ENCODE measurements at regions not wholly inside any gene's neighbourhood (a gene's known extent, or its start where the extent isn't known, plus 50 kb on each side); places are given as distances from the start of the nearest gene placed in this dataset.
A peak's percentile ranks its signal among the peaks of the same experiment; 100 is the strongest.

DNA sequence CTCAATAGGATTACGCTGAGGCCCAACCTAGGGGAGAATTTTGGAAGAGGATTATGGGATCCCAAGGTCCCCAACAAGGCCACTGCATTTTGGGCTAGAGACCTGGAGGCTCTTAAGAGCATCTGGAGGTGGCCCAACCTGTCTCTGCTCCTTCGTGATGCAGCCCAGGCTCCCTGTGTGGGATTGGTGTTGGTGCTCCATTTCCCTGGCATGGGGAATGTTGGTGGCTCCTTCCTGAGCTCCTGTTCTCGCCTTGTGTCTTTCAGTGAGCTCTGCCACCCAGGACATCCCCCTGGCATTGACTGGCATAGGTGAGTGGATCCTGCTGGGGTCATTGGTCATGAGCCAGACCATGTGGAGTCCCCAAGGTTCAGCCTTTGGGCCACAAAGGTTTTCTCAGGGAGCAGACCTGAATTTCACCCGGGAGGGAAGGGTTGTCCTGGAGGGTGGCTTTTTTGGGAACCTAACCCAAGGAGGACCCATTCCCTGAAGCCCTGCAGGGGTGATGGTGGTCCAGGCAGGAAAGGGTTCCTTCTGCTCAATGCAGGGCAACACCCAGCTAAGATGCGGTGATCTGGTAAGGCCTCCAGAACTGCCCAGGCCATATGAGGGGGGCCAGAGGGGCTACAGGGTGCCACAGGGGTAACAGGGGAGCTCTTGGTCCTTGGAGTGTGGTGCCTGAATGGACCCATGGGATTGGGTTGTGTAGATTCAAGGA is 202.5 kb downstream of the UBE3A start:
- Mint-ChIP-seq H3K36me3 (no peaks in the 10 kb centered on the region), H3K4me3 (no peak overlapping the region), H3K27ac (no peak overlapping the region), H3K4me1 (no peaks in the 10 kb centered on the region), H3K27me3 (no peaks in the 10 kb centered on the region), H3K9me3 (peaks cover 0 to 8% (median 0%) of the 10 kb centered on the region in 3 donors)
- ATAC-seq (replicated peaks in 1 of 4) (no peak), DNase-seq (no peak)
- Histone ChIP-seq H3K36me3 (ENCODE audit: control insufficient read depth in 2 of 2, extremely low read depth in 1 of 2, insufficient read depth in 1 of 2, low read length in 1 of 2) (no peaks in the 10 kb centered on the region), H3K9me3 (no peaks in the 10 kb centered on the region), H3K4me3 (ENCODE audit: control insufficient read depth in 1 of 2, extremely low read depth in 1 of 2, low read length in 1 of 2) (no peak overlapping the region), H3K4me1 (ENCODE audit: control insufficient read depth in 1 of 2, extremely low read depth in 1 of 2, insufficient read depth in 2 of 2, low read length in 2 of 2) (no peaks in the 10 kb centered on the region), H3K27me3 (replicated peaks in 1 of 2; ENCODE audit: control insufficient read depth in 2 of 2, extremely low read depth in 1 of 2, insufficient read depth in 2 of 2, low read length in 1 of 2) (peaks cover 0 to 5% of the 10 kb centered on the region in 2 experiments), H3K27ac (ENCODE audit: low read length) (no peak overlapping the region)
- ChIA-PET CTCF (no interaction called here), POLR2A (no interaction called here)
- WGBS (ENCODE audit: insufficient coverage), result 85% methylated on average over 2 of the region's 5 CpGs

GRCh38 chr15:25236861-25237155 is 202.0 kb downstream of the UBE3A start:
- H3K27ac ChIP-seq (ENCODE audit: low read length), result no peak overlapping the region
- ChIA-PET CTCF (no interaction called here), POLR2A (no interaction called here)
- Mint-ChIP-seq H3K4me1 (no peaks in the 10 kb centered on the region), H3K27ac (no peak overlapping the region), H3K36me3 (no peaks in the 10 kb centered on the region), H3K9me3 (peaks cover 0 to 8% (median 0%) of the 10 kb centered on the region in 3 donors), H3K4me3 (no peak overlapping the region), H3K27me3 (no peaks in the 10 kb centered on the region)
- ATAC-seq (replicated peaks in 1 of 4) (no peak), DNase-seq (no peak)
- no peaks in the 10 kb centered on the region for H3K9me3 ChIP-seq
- peaks cover 0 to 5% of the 10 kb centered on the region in 2 experiments for H3K27me3 ChIP-seq (replicated peaks in 1 of 2; ENCODE audit: control insufficient read depth in 2 of 2, extremely low read depth in 1 of 2, insufficient read depth in 2 of 2, low read length in 1 of 2)
- WGBS (ENCODE audit: insufficient coverage), result 78% methylated on average over 3 of the region's 3 CpGs
- no peaks in the 10 kb centered on the region for H3K4me1 ChIP-seq (ENCODE audit: control insufficient read depth in 1 of 2, extremely low read depth in 1 of 2, insufficient read depth in 2 of 2, low read length in 2 of 2)
- no peak overlapping the region for H3K4me3 ChIP-seq (ENCODE audit: control insufficient read depth in 1 of 2, extremely low read depth in 1 of 2, low read length in 1 of 2)
- H3K36me3 ChIP-seq (ENCODE audit: control insufficient read depth in 2 of 2, extremely low read depth in 1 of 2, insufficient read depth in 1 of 2, low read length in 1 of 2), result no peaks in the 10 kb centered on the region

GRCh38 chr15:25237291-25237978 is 201.4 kb downstream of the UBE3A start:
- Histone ChIP-seq H3K9me3 (no peaks in the 10 kb centered on the region), H3K27ac (ENCODE audit: low read length) (no peak overlapping the region), H3K4me3 (ENCODE audit: control insufficient read depth in 1 of 2, extremely low read depth in 1 of 2, low read length in 1 of 2) (no peak overlapping the region), H3K36me3 (ENCODE audit: control insufficient read depth in 2 of 2, extremely low read depth in 1 of 2, insufficient read depth in 1 of 2, low read length in 1 of 2) (no peaks in the 10 kb centered on the region), H3K27me3 (replicated peaks in 1 of 2; ENCODE audit: control insufficient read depth in 2 of 2, extremely low read depth in 1 of 2, insufficient read depth in 2 of 2, low read length in 1 of 2) (peaks cover 0 to 5% of the 10 kb centered on the region in 2 experiments), H3K4me1 (ENCODE audit: control insufficient read depth in 1 of 2, extremely low read depth in 1 of 2, insufficient read depth in 2 of 2, low read length in 2 of 2) (no peaks in the 10 kb centered on the region)
- DNase-seq (no peak), ATAC-seq (replicated peaks in 1 of 4) (no peak)
- ChIA-PET POLR2A (no interaction called here), CTCF (no interaction called here)
- WGBS (ENCODE audit: insufficient coverage), result 84% methylated on average over 14 of the region's 14 CpGs
- Mint-ChIP-seq H3K36me3 (no peaks in the 10 kb centered on the region), H3K4me1 (no peaks in the 10 kb centered on the region), H3K9me3 (peaks cover 0 to 8% (median 0%) of the 10 kb centered on the region in 3 donors), H3K27ac (no peak overlapping the region), H3K4me3 (no peak overlapping the region), H3K27me3 (no peaks in the 10 kb centered on the region)

- H3K27ac ChIP-seq (ENCODE audit: low read length), result no peak overlapping the region
- H3K4me1 ChIP-seq (ENCODE audit: control insufficient read depth in 1 of 2, extremely low read depth in 1 of 2, insufficient read depth in 2 of 2, low read length in 2 of 2), result no peaks in the 10 kb centered on the region
- no peak for ATAC-seq (replicated peaks in 1 of 4)
- Mint-ChIP-seq H3K27me3 (no peaks in the 10 kb centered on the region), H3K9me3 (peaks cover 0 to 8% (median 0%) of the 10 kb centered on the region in 3 donors), H3K27ac (no peak overlapping the region), H3K4me3 (no peak overlapping the region), H3K36me3 (no peaks in the 10 kb centered on the region), H3K4me1 (no peaks in the 10 kb centered on the region)
- WGBS (ENCODE audit: insufficient coverage), result 91% methylated on average over 11 of the region's 11 CpGs
- peaks cover 0 to 5% of the 10 kb centered on the region in 2 experiments for H3K27me3 ChIP-seq (replicated peaks in 1 of 2; ENCODE audit: control insufficient read depth in 2 of 2, extremely low read depth in 1 of 2, insufficient read depth in 2 of 2, low read length in 1 of 2)
- peak in 1 of 35 experiments; percentile 1 for DNase-seq
- ChIA-PET CTCF (no interaction called here), POLR2A (no interaction called here)
- no peaks in the 10 kb centered on the region for H3K36me3 ChIP-seq (ENCODE audit: control insufficient read depth in 2 of 2, extremely low read depth in 1 of 2, insufficient read depth in 1 of 2, low read length in 1 of 2)
- no peak overlapping the region for H3K4me3 ChIP-seq (ENCODE audit: control insufficient read depth in 1 of 2, extremely low read depth in 1 of 2, low read length in 1 of 2)
- no peaks in the 10 kb centered on the region for H3K9me3 ChIP-seq
These were observed 200.7 kb downstream of the UBE3A start for GRCh38 chr15:25238126-25238525.

GRCh38 chr15:25238716-25239470 is 199.9 kb downstream of the UBE3A start:
- Mint-ChIP-seq H3K9me3 (peaks cover 0 to 8% (median 0%) of the 10 kb centered on the region in 3 donors), H3K27ac (no peak overlapping the region), H3K4me3 (no peak overlapping the region), H3K36me3 (no peaks in the 10 kb centered on the region), H3K27me3 (no peaks in the 10 kb centered on the region), H3K4me1 (no peaks in the 10 kb centered on the region)
- DNase-seq, result peak in 1 of 35 experiments; percentile 1
- WGBS (ENCODE audit: insufficient coverage), result 90% methylated on average over 5 of the region's 8 CpGs
- no peaks in the 10 kb centered on the region for H3K4me1 ChIP-seq (ENCODE audit: control insufficient read depth in 1 of 2, extremely low read depth in 1 of 2, insufficient read depth in 2 of 2, low read length in 2 of 2)
- ATAC-seq (replicated peaks in 1 of 4), result no peak
- H3K4me3 ChIP-seq (ENCODE audit: control insufficient read depth in 1 of 2, extremely low read depth in 1 of 2, low read length in 1 of 2), result no peak overlapping the region
- POLR2A ChIA-PET, result no interaction called here
- CTCF ChIA-PET, result no interaction called here
- no peaks in the 10 kb centered on the region for H3K9me3 ChIP-seq
- H3K36me3 ChIP-seq (ENCODE audit: control insufficient read depth in 2 of 2, extremely low read depth in 1 of 2, insufficient read depth in 1 of 2, low read length in 1 of 2), result no peaks in the 10 kb centered on the region
- no peak overlapping the region for H3K27ac ChIP-seq (ENCODE audit: low read length)
- H3K27me3 ChIP-seq (replicated peaks in 1 of 2; ENCODE audit: control insufficient read depth in 2 of 2, extremely low read depth in 1 of 2, insufficient read depth in 2 of 2, low read length in 1 of 2), result peaks cover 0 to 5% of the 10 kb centered on the region in 2 experiments

DNA sequence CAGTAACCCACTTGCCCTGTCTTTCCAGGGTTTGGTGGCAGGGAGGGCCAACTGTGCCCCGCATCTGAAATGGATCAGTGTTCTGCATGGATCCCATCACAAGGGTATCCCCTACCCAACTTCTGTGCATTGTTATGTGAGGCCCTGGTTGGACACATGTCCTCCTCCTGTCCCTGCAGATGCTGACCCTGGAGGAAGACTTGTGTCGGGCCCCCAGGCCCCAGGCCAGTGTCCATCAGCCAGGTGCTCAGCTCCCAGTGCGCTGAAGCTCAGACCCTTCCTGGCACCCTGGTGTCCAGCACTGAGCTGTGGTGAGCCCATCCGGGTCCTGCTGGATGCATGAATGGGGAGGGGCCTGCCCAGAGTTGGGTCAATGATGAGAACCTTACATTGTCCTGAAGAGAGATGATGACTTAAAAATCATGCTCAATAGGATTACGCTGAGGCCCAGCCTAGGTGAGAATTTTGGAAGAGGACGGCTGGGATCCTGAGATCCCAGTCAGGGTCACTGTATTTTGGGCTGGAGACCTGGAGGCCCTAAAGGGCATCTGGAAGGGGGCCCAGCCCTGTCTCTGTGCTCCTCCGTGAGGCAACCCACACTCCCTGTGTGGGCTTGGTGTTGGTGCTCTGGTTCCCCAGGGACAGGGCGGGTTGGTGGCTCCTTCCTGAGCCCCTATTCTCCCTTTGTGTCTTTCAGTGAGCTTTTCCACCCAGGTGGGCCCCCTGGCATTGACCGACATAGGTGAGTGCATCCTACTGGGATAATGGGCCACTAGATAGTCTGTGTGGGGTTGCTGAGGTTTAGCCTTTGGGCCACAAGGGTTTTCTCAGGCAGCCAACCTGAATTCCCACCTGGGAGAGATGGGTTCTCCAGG is 199.1 kb downstream of the UBE3A start:
- POLR2A ChIA-PET, result no interaction called here
- ATAC-seq (replicated peaks in 1 of 4), result no peak
- peaks cover 0 to 5% (median 0%) of the 10 kb centered on the region in 3 donors for H3K9me3 Mint-ChIP-seq
- no peaks in the 10 kb centered on the region for H3K36me3 Mint-ChIP-seq
- DNase-seq, result peak in 2 of 35 experiments; percentile 1 to 10
- H3K27me3 ChIP-seq (replicated peaks in 1 of 2; ENCODE audit: control insufficient read depth in 2 of 2, extremely low read depth in 1 of 2, insufficient read depth in 2 of 2, low read length in 1 of 2), result peaks cover 0 to 2% of the 10 kb centered on the region in 2 experiments
- H3K4me3 Mint-ChIP-seq, result no peak overlapping the region
- H3K9me3 ChIP-seq, result no peaks in the 10 kb centered on the region
- no peak overlapping the region for H3K4me3 ChIP-seq (ENCODE audit: control insufficient read depth in 1 of 2, extremely low read depth in 1 of 2, low read length in 1 of 2)
- CTCF ChIA-PET, result no interaction called here
- 98% methylated on average over 4 of the region's 9 CpGs for WGBS (ENCODE audit: insufficient coverage)
- no peaks in the 10 kb centered on the region for H3K4me1 Mint-ChIP-seq
- H3K27me3 Mint-ChIP-seq, result no peaks in the 10 kb centered on the region
- H3K36me3 ChIP-seq (ENCODE audit: control insufficient read depth in 2 of 2, extremely low read depth in 1 of 2, insufficient read depth in 1 of 2, low read length in 1 of 2), result no peaks in the 10 kb centered on the region
- no peak overlapping the region for H3K27ac ChIP-seq (ENCODE audit: low read length)
- no peaks in the 10 kb centered on the region for H3K4me1 ChIP-seq (ENCODE audit: control insufficient read depth in 1 of 2, extremely low read depth in 1 of 2, insufficient read depth in 2 of 2, low read length in 2 of 2)
- H3K27ac Mint-ChIP-seq, result no peak overlapping the region

All from T-cell (primary cell).